Neural cell (in vitro differentiated cells): ENCODE measurements at regions not wholly inside any gene's neighbourhood (a gene's known extent, or its start where the extent isn't known, plus 50 kb on each side); places are given as distances from the start of the nearest gene placed in this dataset.

Source experiments
- H2AFZ ChIP-seq: fragments of 200-600, 300-800 bp; sonication (generic), shearing (Covaris generic); 2 replicates; pipeline ENCODE4 v1.6.0; 2014; ENCODE audit warnings: low read depth, mild to moderate bottlenecking, antibody characterized with exemption, low read length, moderate library complexity
- H3F3A ChIP-seq: fragments of 200-600 bp; shearing (Covaris generic); 2 replicates; pipeline ENCODE4 v1.6.1; 2016; ENCODE audit warnings: mild to moderate bottlenecking, moderate library complexity, mixed read lengths, antibody characterized with exemption, low read length; ENCODE audit not compliant: insufficient read depth, poor library complexity, severe bottlenecking
- H3K27ac ChIP-seq: fragments of 200-600, 300-800 bp; sonication (generic), shearing (Covaris generic); 2 replicates; pipeline ENCODE4 v1.5.1; 2014; ENCODE audit warnings: mild to moderate bottlenecking, low read length, moderate library complexity
- H3K27me3 ChIP-seq: fragments of 300-800, 200-600 bp; sonication (generic), shearing (Covaris generic); 2 replicates; pipeline ENCODE4 v1.6.0; 2014; ENCODE audit warnings: mild to moderate bottlenecking, low read depth, low read length, moderate library complexity; ENCODE audit not compliant: insufficient read depth
- H3K36me3 ChIP-seq: fragments of 300-800, 200-600 bp; sonication (generic), shearing (Covaris generic); 2 replicates; pipeline ENCODE4 v1.5.1; 2014; ENCODE audit warnings: mild to moderate bottlenecking, antibody characterized with exemption, low read length, moderate library complexity; ENCODE audit not compliant: insufficient read depth
- H3K4me2 ChIP-seq: fragments of 300-800, 200-600 bp; sonication (generic), shearing (Covaris generic); 2 replicates; pipeline ENCODE4 v1.6.0; 2014; ENCODE audit warnings: mild to moderate bottlenecking, low read length
- H3K4me3 ChIP-seq: fragments of 300-800, 200-600 bp; sonication (generic), shearing (Covaris generic); 2 replicates; pipeline ENCODE4 v1.5.1; 2014; ENCODE audit warnings: mild to moderate bottlenecking, low read length, moderate library complexity
- H3K79me2 ChIP-seq: fragments of 200-600 bp; shearing (Covaris generic); replicated peaks from 2 replicates; pipeline ENCODE4 v1.6.0; 2014; ENCODE audit warnings: mild to moderate bottlenecking, low read length, moderate library complexity; ENCODE audit not compliant: insufficient read depth
- H3K9ac ChIP-seq: fragments of 300-800, 200-600 bp; sonication (generic), shearing (Covaris generic); 2 replicates; pipeline ENCODE4 v1.6.1; 2016; ENCODE audit warnings: mild to moderate bottlenecking, low read length, mixed read lengths
- H3K9me2 ChIP-seq: fragments of 200-600 bp; shearing (Covaris generic); 2 replicates; pipeline ENCODE4 v1.6.1; 2016; ENCODE audit warnings: mild to moderate bottlenecking, low read length, mixed read lengths; ENCODE audit not compliant: insufficient read depth
- H3K9me3 ChIP-seq: fragments of 200-600, 300-800 bp; sonication (generic), shearing (Covaris generic); 2 replicates; pipeline ENCODE4 v1.6.1; 2016; ENCODE audit warnings: mild to moderate bottlenecking, mixed run types, low read length, moderate library complexity, mixed read lengths
- H4K20me1 ChIP-seq: fragments of 200-600 bp; shearing (Covaris generic); 2 replicates; pipeline ENCODE4 v1.6.1; 2016; ENCODE audit warnings: mild to moderate bottlenecking, mixed run types; ENCODE audit not compliant: insufficient read depth
- CTCF ChIP-seq: fragments of 450-650 bp; IDR thresholded peaks from 2 replicates; pipeline ENCODE4 v1.5.1; 2014; ENCODE audit warnings: antibody characterized with exemption, mild to moderate bottlenecking, moderate library complexity; ENCODE audit not compliant: poor library complexity, severe bottlenecking
- EP300 ChIP-seq: fragments of 450-650 bp; conservative IDR thresholded peaks from 2 replicates; pipeline ENCODE4 v1.6.1; 2014; ENCODE audit warnings: antibody characterized with exemption, mild to moderate bottlenecking, moderate library complexity; ENCODE audit not compliant: poor library complexity, severe bottlenecking
- EZH2 ChIP-seq: fragments of 200-600, 300-800 bp; shearing (Covaris generic), sonication (generic); IDR thresholded peaks from 2 replicates; pipeline ENCODE4 v1.6.1; 2014; ENCODE audit warnings: antibody characterized with exemption, low read length, borderline replicate concordance, mild to moderate bottlenecking; ENCODE audit not compliant: insufficient read depth, poor library complexity, severe bottlenecking
- MXI1 ChIP-seq: fragments of 450-650 bp; conservative IDR thresholded peaks from 2 replicates; pipeline ENCODE4 v1.6.1; 2014; ENCODE audit warnings: antibody characterized with exemption, mild to moderate bottlenecking; ENCODE audit not compliant: poor library complexity, severe bottlenecking
- POLR2AphosphoS5 ChIP-seq: IDR thresholded peaks from 2 replicates; pipeline ENCODE4 v1.6.1; 2012
- RAD21 ChIP-seq: fragments of 450-650 bp; conservative IDR thresholded peaks from 2 replicates; pipeline ENCODE4 v1.6.1; 2014; ENCODE audit warnings: antibody characterized with exemption, mild to moderate bottlenecking, moderate library complexity
- SMC3 ChIP-seq: fragments of 450-650 bp; conservative IDR thresholded peaks from 2 replicates; pipeline ENCODE4 v1.6.1; 2014; ENCODE audit warnings: antibody characterized with exemption, mild to moderate bottlenecking, moderate library complexity; ENCODE audit not compliant: poor library complexity
- TAF1 ChIP-seq: IDR thresholded peaks from 2 replicates; pipeline ENCODE4 v1.6.1; 2012; ENCODE audit warnings: low read depth
- TF ChIP-seq, protein P1 (sequence below): IDR thresholded peaks from 2 replicates; pipeline ENCODE4 v1.6.1; 2012; ENCODE audit warnings: borderline replicate concordance

- Histone ChIP-seq H3K36me3 (no peaks in the 10 kb centered on the region), H2AFZ (no peak overlapping the region), H3F3A (no peaks in the 10 kb centered on the region), H3K79me2 (no peaks in the 10 kb centered on the region), H3K27me3 (no peaks in the 10 kb centered on the region), H3K9ac (no peak overlapping the region), H3K4me3 (no peak overlapping the region), H3K27ac (no peak overlapping the region), H3K9me2 (no peaks in the 10 kb centered on the region), H3K4me2 (no peak overlapping the region), H4K20me1 (no peaks in the 10 kb centered on the region), H3K9me3 (no peaks in the 10 kb centered on the region)
- TF ChIP-seq, protein P1, sequence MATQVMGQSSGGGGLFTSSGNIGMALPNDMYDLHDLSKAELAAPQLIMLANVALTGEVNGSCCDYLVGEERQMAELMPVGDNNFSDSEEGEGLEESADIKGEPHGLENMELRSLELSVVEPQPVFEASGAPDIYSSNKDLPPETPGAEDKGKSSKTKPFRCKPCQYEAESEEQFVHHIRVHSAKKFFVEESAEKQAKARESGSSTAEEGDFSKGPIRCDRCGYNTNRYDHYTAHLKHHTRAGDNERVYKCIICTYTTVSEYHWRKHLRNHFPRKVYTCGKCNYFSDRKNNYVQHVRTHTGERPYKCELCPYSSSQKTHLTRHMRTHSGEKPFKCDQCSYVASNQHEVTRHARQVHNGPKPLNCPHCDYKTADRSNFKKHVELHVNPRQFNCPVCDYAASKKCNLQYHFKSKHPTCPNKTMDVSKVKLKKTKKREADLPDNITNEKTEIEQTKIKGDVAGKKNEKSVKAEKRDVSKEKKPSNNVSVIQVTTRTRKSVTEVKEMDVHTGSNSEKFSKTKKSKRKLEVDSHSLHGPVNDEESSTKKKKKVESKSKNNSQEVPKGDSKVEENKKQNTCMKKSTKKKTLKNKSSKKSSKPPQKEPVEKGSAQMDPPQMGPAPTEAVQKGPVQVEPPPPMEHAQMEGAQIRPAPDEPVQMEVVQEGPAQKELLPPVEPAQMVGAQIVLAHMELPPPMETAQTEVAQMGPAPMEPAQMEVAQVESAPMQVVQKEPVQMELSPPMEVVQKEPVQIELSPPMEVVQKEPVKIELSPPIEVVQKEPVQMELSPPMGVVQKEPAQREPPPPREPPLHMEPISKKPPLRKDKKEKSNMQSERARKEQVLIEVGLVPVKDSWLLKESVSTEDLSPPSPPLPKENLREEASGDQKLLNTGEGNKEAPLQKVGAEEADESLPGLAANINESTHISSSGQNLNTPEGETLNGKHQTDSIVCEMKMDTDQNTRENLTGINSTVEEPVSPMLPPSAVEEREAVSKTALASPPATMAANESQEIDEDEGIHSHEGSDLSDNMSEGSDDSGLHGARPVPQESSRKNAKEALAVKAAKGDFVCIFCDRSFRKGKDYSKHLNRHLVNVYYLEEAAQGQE = no peak
- no peak for TF ChIP-seq TAF1
Observed at GRCh38 chr3:75220932-75221331, 443.2 kb upstream of the FRG2C start.

GRCh38 chr3:75224412-75224811 lies 439.7 kb upstream of the FRG2C start:
- Histone ChIP-seq H3K9ac (no peak overlapping the region), H3K27me3 (no peaks in the 10 kb centered on the region), H3K9me3 (no peaks in the 10 kb centered on the region), H3K4me2 (no peak overlapping the region), H3K4me3 (no peak overlapping the region), H3K36me3 (no peaks in the 10 kb centered on the region), H2AFZ (no peak overlapping the region), H3K9me2 (no peaks in the 10 kb centered on the region), H4K20me1 (no peaks in the 10 kb centered on the region), H3K27ac (no peak overlapping the region), H3K79me2 (no peaks in the 10 kb centered on the region), H3F3A (no peaks in the 10 kb centered on the region)
- no peak for TF ChIP-seq POLR2AphosphoS5
- no peak for TF ChIP-seq EP300
- TF ChIP-seq EZH2 = no peak

DNA sequence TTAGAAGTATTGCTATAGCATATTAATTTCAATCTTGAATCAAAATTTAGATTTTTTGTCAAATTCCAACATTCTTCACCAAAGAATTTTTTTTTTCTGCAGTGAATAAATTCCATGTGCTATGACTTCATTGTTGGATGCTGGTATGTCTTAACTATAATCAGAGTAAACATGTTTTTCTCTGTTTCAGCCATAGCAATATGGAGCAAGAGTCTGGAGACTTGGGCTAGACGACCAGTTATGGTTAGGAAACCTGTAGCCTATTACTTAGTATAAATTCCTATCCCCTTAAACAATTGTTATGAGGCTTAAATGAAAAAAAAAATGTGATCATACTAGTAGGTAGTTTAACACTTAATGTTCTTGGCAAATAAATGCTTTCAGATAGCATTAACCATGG lies 431.9 kb upstream of the FRG2C start:
- Histone ChIP-seq H3K79me2 (no peaks in the 10 kb centered on the region), H3K4me2 (no peak overlapping the region), H2AFZ (no peak overlapping the region), H3K9ac (no peak overlapping the region), H3K9me2 (no peaks in the 10 kb centered on the region), H3K4me3 (no peak overlapping the region), H3K27me3 (no peaks in the 10 kb centered on the region), H3K9me3 (no peaks in the 10 kb centered on the region), H3K36me3 (no peaks in the 10 kb centered on the region), H3F3A (no peaks in the 10 kb centered on the region), H4K20me1 (no peaks in the 10 kb centered on the region), H3K27ac (no peak overlapping the region)
- TF ChIP-seq EZH2 (no peak), CTCF (no peak), RAD21 (no peak), MXI1 (no peak), TAF1 (no peak), SMC3 (no peak), EP300 (no peak)
- TF ChIP-seq, protein P1 = no peak
